ENCODE measurements at regions not wholly inside any gene's neighbourhood (a gene's known extent, or its start where the extent isn't known, plus 50 kb on each side); places are given as distances from the start of the nearest gene placed in this dataset.

- H3K27me3 ChIP-seq (ENCODE audit: control insufficient read depth in 1 of 2, insufficient read depth in 2 of 2, low read length in 2 of 2), result no peaks in the 10 kb centered on the region
- H3K36me3 ChIP-seq (ENCODE audit: control insufficient read depth in 2 of 2, insufficient read depth in 2 of 2, low read length in 2 of 2), result no peaks in the 10 kb centered on the region
- H3K9ac ChIP-seq (ENCODE audit: low read length in 2 of 2), result no peak overlapping the region
- no peak overlapping the region for H3K27ac ChIP-seq (ENCODE audit: low read length)
- no peaks in the 10 kb centered on the region for H3K9me3 ChIP-seq (ENCODE audit: control insufficient read depth in 2 of 2, low read length in 2 of 2)
- H3K4me1 ChIP-seq (ENCODE audit: control insufficient read depth, insufficient read depth, low read length), result no peaks in the 10 kb centered on the region
- no peak overlapping the region for H3K4me3 ChIP-seq (ENCODE audit: low read length in 2 of 2)
Measured at GRCh38 chrX:14291666-14292500, 237.5 kb upstream of the GLRA2 start.

- H3K36me3 ChIP-seq (ENCODE audit: control insufficient read depth in 2 of 2, insufficient read depth in 2 of 2, low read length in 2 of 2), result no peaks in the 10 kb centered on the region
- H3K9me3 ChIP-seq (ENCODE audit: control insufficient read depth in 2 of 2, low read length in 2 of 2), result no peaks in the 10 kb centered on the region
- H3K9ac ChIP-seq (ENCODE audit: low read length in 2 of 2), result no peak overlapping the region
- H3K4me1 ChIP-seq (ENCODE audit: control insufficient read depth, insufficient read depth, low read length), result no peaks in the 10 kb centered on the region
- H3K27ac ChIP-seq (ENCODE audit: low read length), result no peak overlapping the region
- no peaks in the 10 kb centered on the region for H3K27me3 ChIP-seq (ENCODE audit: control insufficient read depth in 1 of 2, insufficient read depth in 2 of 2, low read length in 2 of 2)
- no peak overlapping the region for H3K4me3 ChIP-seq (ENCODE audit: low read length in 2 of 2)
Measured at GRCh38 chrX:14290335-14290734, 239.0 kb upstream of the GLRA2 start.

GRCh38 chrX:14274691-14275090, 245.0 kb upstream of the GEMIN8 start:
- Histone ChIP-seq H3K9ac (ENCODE audit: low read length in 2 of 2) (no peak overlapping the region), H3K36me3 (ENCODE audit: control insufficient read depth in 2 of 2, insufficient read depth in 2 of 2, low read length in 2 of 2) (no peaks in the 10 kb centered on the region), H3K27ac (ENCODE audit: low read length) (no peak overlapping the region)

GRCh38 chrX:14267216-14267615, 237.5 kb upstream of the GEMIN8 start:
- H3K4me1 ChIP-seq (ENCODE audit: control insufficient read depth, insufficient read depth, low read length), result no peaks in the 10 kb centered on the region
- H3K9ac ChIP-seq (ENCODE audit: low read length in 2 of 2), result no peak overlapping the region
- H3K27me3 ChIP-seq (ENCODE audit: control insufficient read depth in 1 of 2, insufficient read depth in 2 of 2, low read length in 2 of 2), result peaks cover 0 to 4% of the 10 kb centered on the region in 2 donors
- no peak overlapping the region for H3K27ac ChIP-seq (ENCODE audit: low read length)
- peaks cover 0 to 3% of the 10 kb centered on the region in 2 donors for H3K9me3 ChIP-seq (ENCODE audit: control insufficient read depth in 2 of 2, low read length in 2 of 2)
- H3K36me3 ChIP-seq (ENCODE audit: control insufficient read depth in 2 of 2, insufficient read depth in 2 of 2, low read length in 2 of 2), result no peaks in the 10 kb centered on the region
- no peak overlapping the region for H3K4me3 ChIP-seq (ENCODE audit: low read length in 2 of 2)

More at GRCh38 chrX:14274691-14275090, 245.0 kb upstream of the GEMIN8 start:
- no peaks in the 10 kb centered on the region for H3K27me3 ChIP-seq (ENCODE audit: control insufficient read depth in 1 of 2, insufficient read depth in 2 of 2, low read length in 2 of 2)
- H3K9me3 ChIP-seq (ENCODE audit: control insufficient read depth in 2 of 2, low read length in 2 of 2), result no peaks in the 10 kb centered on the region
- no peaks in the 10 kb centered on the region for H3K4me1 ChIP-seq (ENCODE audit: control insufficient read depth, insufficient read depth, low read length)
- no peak overlapping the region for H3K4me3 ChIP-seq (ENCODE audit: low read length in 2 of 2)

GRCh38 chrX:14266705-14267104, 237.0 kb upstream of the GEMIN8 start:
- no peak overlapping the region for H3K9ac ChIP-seq (ENCODE audit: low read length in 2 of 2)
- no peaks in the 10 kb centered on the region for H3K4me1 ChIP-seq (ENCODE audit: control insufficient read depth, insufficient read depth, low read length)
- H3K27ac ChIP-seq (ENCODE audit: low read length), result no peak overlapping the region
- no peaks in the 10 kb centered on the region for H3K36me3 ChIP-seq (ENCODE audit: control insufficient read depth in 2 of 2, insufficient read depth in 2 of 2, low read length in 2 of 2)
- peaks cover 0 to 4% of the 10 kb centered on the region in 2 donors for H3K27me3 ChIP-seq (ENCODE audit: control insufficient read depth in 1 of 2, insufficient read depth in 2 of 2, low read length in 2 of 2)
- no peak overlapping the region for H3K4me3 ChIP-seq (ENCODE audit: low read length in 2 of 2)
- peaks cover 0 to 3% of the 10 kb centered on the region in 2 donors for H3K9me3 ChIP-seq (ENCODE audit: control insufficient read depth in 2 of 2, low read length in 2 of 2)

GRCh38 chrX:14243823-14244222, 214.1 kb upstream of the GEMIN8 start:
- Histone ChIP-seq H3K27ac (ENCODE audit: low read length) (no peak overlapping the region), H3K4me1 (ENCODE audit: control insufficient read depth, insufficient read depth, low read length) (no peaks in the 10 kb centered on the region), H3K36me3 (ENCODE audit: control insufficient read depth in 2 of 2, insufficient read depth in 2 of 2, low read length in 2 of 2) (no peaks in the 10 kb centered on the region), H3K9ac (ENCODE audit: low read length in 2 of 2) (no peak overlapping the region), H3K9me3 (ENCODE audit: control insufficient read depth in 2 of 2, low read length in 2 of 2) (no peaks in the 10 kb centered on the region), H3K27me3 (ENCODE audit: control insufficient read depth in 1 of 2, insufficient read depth in 2 of 2, low read length in 2 of 2) (no peaks in the 10 kb centered on the region), H3K4me3 (ENCODE audit: low read length in 2 of 2) (no peak overlapping the region)

- Histone ChIP-seq H3K4me1 (ENCODE audit: control insufficient read depth, insufficient read depth, low read length) (no peaks in the 10 kb centered on the region), H3K36me3 (ENCODE audit: control insufficient read depth in 2 of 2, insufficient read depth in 2 of 2, low read length in 2 of 2) (no peaks in the 10 kb centered on the region), H3K27me3 (ENCODE audit: control insufficient read depth in 1 of 2, insufficient read depth in 2 of 2, low read length in 2 of 2) (peaks cover 0 to 2% of the 10 kb centered on the region in 2 donors), H3K9ac (ENCODE audit: low read length in 2 of 2) (no peak overlapping the region), H3K27ac (ENCODE audit: low read length) (no peak overlapping the region), H3K4me3 (ENCODE audit: low read length in 2 of 2) (no peak overlapping the region), H3K9me3 (ENCODE audit: control insufficient read depth in 2 of 2, low read length in 2 of 2) (peaks cover 0 to 2% of the 10 kb centered on the region in 2 donors)
Measured at GRCh38 chrX:14235004-14235403, 205.3 kb upstream of the GEMIN8 start.

- H3K9ac ChIP-seq (ENCODE audit: low read length in 2 of 2), result no peak overlapping the region
- no peaks in the 10 kb centered on the region for H3K4me1 ChIP-seq (ENCODE audit: control insufficient read depth, insufficient read depth, low read length)
- no peak overlapping the region for H3K4me3 ChIP-seq (ENCODE audit: low read length in 2 of 2)
- H3K27ac ChIP-seq (ENCODE audit: low read length), result no peak overlapping the region
- H3K9me3 ChIP-seq (ENCODE audit: control insufficient read depth in 2 of 2, low read length in 2 of 2), result peaks cover 0 to 2% of the 10 kb centered on the region in 2 donors
- no peaks in the 10 kb centered on the region for H3K36me3 ChIP-seq (ENCODE audit: control insufficient read depth in 2 of 2, insufficient read depth in 2 of 2, low read length in 2 of 2)
- peaks cover 0 to 2% of the 10 kb centered on the region in 2 donors for H3K27me3 ChIP-seq (ENCODE audit: control insufficient read depth in 1 of 2, insufficient read depth in 2 of 2, low read length in 2 of 2)
Measured at GRCh38 chrX:14232688-14233087, 203.0 kb upstream of the GEMIN8 start.

GRCh38 chrX:14228611-14229010, 198.9 kb upstream of the GEMIN8 start:
- peaks cover 0 to 2% of the 10 kb centered on the region in 2 donors for H3K27me3 ChIP-seq (ENCODE audit: control insufficient read depth in 1 of 2, insufficient read depth in 2 of 2, low read length in 2 of 2)
- no peak overlapping the region for H3K4me3 ChIP-seq (ENCODE audit: low read length in 2 of 2)
- H3K9me3 ChIP-seq (ENCODE audit: control insufficient read depth in 2 of 2, low read length in 2 of 2), result peaks cover 0 to 2% of the 10 kb centered on the region in 2 donors
- H3K27ac ChIP-seq (ENCODE audit: low read length), result no peak overlapping the region
- H3K36me3 ChIP-seq (ENCODE audit: control insufficient read depth in 2 of 2, insufficient read depth in 2 of 2, low read length in 2 of 2), result no peaks in the 10 kb centered on the region
- H3K4me1 ChIP-seq (ENCODE audit: control insufficient read depth, insufficient read depth, low read length), result no peaks in the 10 kb centered on the region
- H3K9ac ChIP-seq (ENCODE audit: low read length in 2 of 2), result no peak overlapping the region

GRCh38 chrX:14220386-14220944, 190.8 kb upstream of the GEMIN8 start:
- H3K36me3 ChIP-seq (ENCODE audit: control insufficient read depth in 2 of 2, insufficient read depth in 2 of 2, low read length in 2 of 2), result no peaks in the 10 kb centered on the region
- no peak overlapping the region for H3K9ac ChIP-seq (ENCODE audit: low read length in 2 of 2)
- H3K4me1 ChIP-seq (ENCODE audit: control insufficient read depth, insufficient read depth, low read length), result no peaks in the 10 kb centered on the region
- no peak overlapping the region for H3K4me3 ChIP-seq (ENCODE audit: low read length in 2 of 2)
- H3K9me3 ChIP-seq (ENCODE audit: control insufficient read depth in 2 of 2, low read length in 2 of 2), result no peaks in the 10 kb centered on the region
- H3K27ac ChIP-seq (ENCODE audit: low read length), result no peak overlapping the region
- H3K27me3 ChIP-seq (ENCODE audit: control insufficient read depth in 1 of 2, insufficient read depth in 2 of 2, low read length in 2 of 2), result no peaks in the 10 kb centered on the region

GRCh38 chrX:14209034-14209433, 179.3 kb upstream of the GEMIN8 start:
- H3K36me3 ChIP-seq (ENCODE audit: control insufficient read depth in 2 of 2, insufficient read depth in 2 of 2, low read length in 2 of 2), result no peaks in the 10 kb centered on the region
- no peaks in the 10 kb centered on the region for H3K27me3 ChIP-seq (ENCODE audit: control insufficient read depth in 1 of 2, insufficient read depth in 2 of 2, low read length in 2 of 2)
- H3K4me3 ChIP-seq (ENCODE audit: low read length in 2 of 2), result no peak overlapping the region
- H3K9me3 ChIP-seq (ENCODE audit: control insufficient read depth in 2 of 2, low read length in 2 of 2), result peaks cover 0 to 3% of the 10 kb centered on the region in 2 donors
- H3K9ac ChIP-seq (ENCODE audit: low read length in 2 of 2), result no peak overlapping the region
- no peak overlapping the region for H3K27ac ChIP-seq (ENCODE audit: low read length)
- H3K4me1 ChIP-seq (ENCODE audit: control insufficient read depth, insufficient read depth, low read length), result no peaks in the 10 kb centered on the region

Measured in stomach smooth muscle (tissue), 2 donors.